GM23248 (cell line): ENCODE measurements at regions not wholly inside any gene's neighbourhood (a gene's known extent, or its start where the extent isn't known, plus 50 kb on each side); places are given as distances from the start of the nearest gene placed in this dataset.

ENCODE experiments used
- EZH2 ChIP-seq: fragments of 200-600 bp; sonication (generic); IDR thresholded peaks from 2 replicates; pipeline ENCODE4 v1.6.1; 2018; ENCODE audit warnings: antibody characterized with exemption, mild to moderate bottlenecking; ENCODE audit not compliant: insufficient read depth, poor library complexity, severe bottlenecking
- EZH2phosphoT487 ChIP-seq: fragments of 200-600 bp; sonication (generic); IDR thresholded peaks from 2 replicates; pipeline ENCODE4 v1.6.1; 2018; ENCODE audit warnings: antibody characterized with exemption, moderate library complexity, mild to moderate bottlenecking, low read depth; ENCODE audit not compliant: insufficient read depth

GRCh38 chr11:95557376-95557775 is 232.2 kb downstream of the FAM76B start:
- TF ChIP-seq EZH2 (no peak), EZH2phosphoT487 (no peak)
